MCF 10A (cell line): ENCODE measurements at regions not wholly inside any gene's neighbourhood (a gene's known extent, or its start where the extent isn't known, plus 50 kb on each side); places are given as distances from the start of the nearest gene placed in this dataset.

Experiments
- BruUV-seq: library from RNA; stranded (reverse); fragments of 400-500 nt; replicated peaks from 2 replicates; lab custom pipeline; 2021; lab: Mats Ljungman, UMichigan
- CTCF ChIA-PET: fragments of 300-600 bp; sonication (Branson Sonifier 250); formaldehyde crosslinking; extraction: SDS; loops from one replicate; lab custom pipeline; 2021; ENCODE audit warnings: antibody characterized with exemption, inconsistent platforms; lab: Yijun Ruan, JAX
- POLR2A ChIA-PET: fragments of 300-600, 350-650 bp; sonication (Branson Sonifier 250); formaldehyde crosslinking; extraction: SDS; loops from one replicate; lab custom pipeline; 2020; ENCODE audit warnings: antibody characterized with exemption, inconsistent platforms; lab: Yijun Ruan, JAX
- DNase-seq: peaks from one replicate; pipeline ENCODE4 v3.0.0-alpha.2; 2018; ENCODE audit not compliant: unreplicated experiment
- H3K27ac Mint-ChIP-seq: one replicate; pipeline ENCODE4 v1.8.0; 2022; ENCODE audit warnings: mild to moderate bottlenecking, low read depth, mixed read lengths; ENCODE audit not compliant: unreplicated experiment
- H3K27me3 Mint-ChIP-seq: one replicate; pipeline ENCODE4 v1.8.0; 2022; ENCODE audit warnings: mixed read lengths; ENCODE audit not compliant: insufficient read depth, unreplicated experiment
- H3K36me3 Mint-ChIP-seq: one replicate; pipeline ENCODE4 v1.8.0; 2022; ENCODE audit warnings: mild to moderate bottlenecking, moderate library complexity, mixed read lengths; ENCODE audit not compliant: insufficient read depth, unreplicated experiment
- H3K4me1 Mint-ChIP-seq: one replicate; pipeline ENCODE4 v1.8.0; 2022; ENCODE audit warnings: mixed read lengths; ENCODE audit not compliant: insufficient read depth, unreplicated experiment
- H3K4me3 Mint-ChIP-seq: one replicate; pipeline ENCODE4 v1.8.0; 2022; ENCODE audit warnings: mild to moderate bottlenecking, moderate library complexity, mixed read lengths; ENCODE audit not compliant: unreplicated experiment
- H3K9me3 Mint-ChIP-seq: one replicate; pipeline ENCODE4 v1.8.0; 2022; ENCODE audit warnings: mixed read lengths; ENCODE audit not compliant: unreplicated experiment
- intact Hi-C: fragments of 100-400 bp; cut with micrococcal nuclease; formaldehyde crosslinking; loops from 2 replicates; pipeline ENCODE4 v1.14.1; 2022
- TF ChIP-seq, protein P1 (sequence below): fragments of 200-600 bp; IDR thresholded peaks from one replicate; pipeline ENCODE4 v1.8.0; 2022; ENCODE audit warnings: antibody characterized with exemption, mild to moderate bottlenecking; ENCODE audit not compliant: unreplicated experiment

DNA sequence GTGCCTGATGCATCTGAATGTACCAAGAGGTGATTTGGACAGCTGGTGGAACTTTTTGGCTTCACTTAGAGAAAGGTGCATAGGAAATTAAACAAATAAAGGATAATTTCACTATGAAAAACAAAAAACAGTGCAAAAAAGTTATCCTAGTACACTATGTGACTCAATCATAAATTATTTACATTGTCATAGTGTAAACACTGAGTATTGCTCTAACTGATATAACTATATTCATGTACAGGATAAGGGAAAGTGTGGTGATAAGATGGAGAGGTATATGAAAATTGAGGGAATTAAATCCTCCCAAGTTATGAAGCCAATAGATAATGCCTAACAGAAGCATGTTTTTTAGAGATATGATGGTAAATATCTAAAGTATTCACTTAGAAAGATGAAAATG lies 50.2 kb upstream of the CPNE4 start:
- H3K27ac Mint-ChIP-seq: no peak overlapping the region
- no peak for DNase-seq
- H3K9me3 Mint-ChIP-seq: no peaks in the 10 kb centered on the region
- TF ChIP-seq, protein P1, sequence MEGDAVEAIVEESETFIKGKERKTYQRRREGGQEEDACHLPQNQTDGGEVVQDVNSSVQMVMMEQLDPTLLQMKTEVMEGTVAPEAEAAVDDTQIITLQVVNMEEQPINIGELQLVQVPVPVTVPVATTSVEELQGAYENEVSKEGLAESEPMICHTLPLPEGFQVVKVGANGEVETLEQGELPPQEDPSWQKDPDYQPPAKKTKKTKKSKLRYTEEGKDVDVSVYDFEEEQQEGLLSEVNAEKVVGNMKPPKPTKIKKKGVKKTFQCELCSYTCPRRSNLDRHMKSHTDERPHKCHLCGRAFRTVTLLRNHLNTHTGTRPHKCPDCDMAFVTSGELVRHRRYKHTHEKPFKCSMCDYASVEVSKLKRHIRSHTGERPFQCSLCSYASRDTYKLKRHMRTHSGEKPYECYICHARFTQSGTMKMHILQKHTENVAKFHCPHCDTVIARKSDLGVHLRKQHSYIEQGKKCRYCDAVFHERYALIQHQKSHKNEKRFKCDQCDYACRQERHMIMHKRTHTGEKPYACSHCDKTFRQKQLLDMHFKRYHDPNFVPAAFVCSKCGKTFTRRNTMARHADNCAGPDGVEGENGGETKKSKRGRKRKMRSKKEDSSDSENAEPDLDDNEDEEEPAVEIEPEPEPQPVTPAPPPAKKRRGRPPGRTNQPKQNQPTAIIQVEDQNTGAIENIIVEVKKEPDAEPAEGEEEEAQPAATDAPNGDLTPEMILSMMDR: no peak
- no TSS peak for BruUV-seq
- peaks cover 8% of the 10 kb centered on the region for H3K4me1 Mint-ChIP-seq
- ChIA-PET POLR2A (no interaction called here), CTCF (interaction anchor here (2.4 kb wide), 1 partner anchor 47 kb away, joined by 15 read pairs; no protein-coding TSS in a partner anchor)
- no peaks in the 10 kb centered on the region for H3K27me3 Mint-ChIP-seq
- intact Hi-C loops: no loop called here
- no peaks in the 10 kb centered on the region for H3K36me3 Mint-ChIP-seq
- H3K4me3 Mint-ChIP-seq: no peak overlapping the region

DNA sequence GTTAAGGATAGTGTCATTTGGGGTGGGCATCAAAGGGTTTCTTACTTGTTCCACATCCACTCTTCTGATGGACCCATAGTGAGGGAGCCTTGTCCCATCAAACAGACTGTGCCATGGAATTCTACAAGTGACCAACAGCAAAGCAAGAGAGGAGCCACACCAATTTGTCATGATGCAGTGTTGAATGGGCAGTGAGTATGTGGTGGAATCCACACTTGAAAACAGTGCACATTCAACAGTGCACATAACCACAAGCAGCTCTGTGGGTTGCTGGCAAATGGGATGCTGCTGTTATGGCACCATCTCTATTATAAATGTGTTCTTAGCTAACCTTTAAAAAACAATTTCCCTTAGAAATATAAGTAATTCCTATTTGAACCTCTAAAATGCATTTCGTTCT lies 52.5 kb upstream of the CPNE4 start:
- BruUV-seq: no TSS peak
- Mint-ChIP-seq H3K4me1 (peaks cover 8% of the 10 kb centered on the region), H3K9me3 (no peaks in the 10 kb centered on the region), H3K36me3 (no peaks in the 10 kb centered on the region), H3K4me3 (no peak overlapping the region), H3K27me3 (no peaks in the 10 kb centered on the region), H3K27ac (no peak overlapping the region)
- ChIA-PET POLR2A (no interaction called here), CTCF (interaction anchor here (1.0 to 3.0 kb wide), 3 partner anchors 14 to 50 kb away, joined by 3 to 11 read pairs (median 4); no protein-coding TSS in a partner anchor)
- intact Hi-C loops: no loop called here
- no peak for DNase-seq
- TF ChIP-seq, protein P1: no peak

DNA sequence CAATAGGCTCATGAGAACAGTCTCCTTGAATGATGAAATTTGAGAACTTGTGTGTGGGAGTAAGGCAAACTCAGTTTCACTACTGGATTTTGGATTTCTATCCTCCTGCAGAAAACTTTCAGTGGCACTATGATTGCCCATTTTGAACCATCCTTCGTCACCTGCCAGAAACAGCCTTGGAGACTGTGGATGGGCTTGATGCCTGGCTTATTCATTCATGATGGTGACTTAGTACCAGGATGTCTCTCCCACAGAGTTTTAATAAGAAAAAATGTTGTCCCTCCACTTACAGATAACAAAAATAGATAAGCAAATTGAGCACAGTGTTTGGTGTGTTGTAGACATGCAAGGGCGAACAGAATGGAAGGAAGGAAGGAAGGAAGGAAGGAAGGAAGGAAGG lies 53.5 kb upstream of the CPNE4 start:
- Mint-ChIP-seq H3K9me3 (no peaks in the 10 kb centered on the region), H3K27me3 (no peaks in the 10 kb centered on the region), H3K4me1 (peaks cover 8% of the 10 kb centered on the region), H3K36me3 (no peaks in the 10 kb centered on the region), H3K27ac (no peak overlapping the region), H3K4me3 (no peak overlapping the region)
- no peak for DNase-seq
- intact Hi-C loops: no loop called here
- ChIA-PET POLR2A (no interaction called here), CTCF (interaction anchor here (0.6 to 3.0 kb wide), 3 partner anchors 15 to 49 kb away, joined by 3 to 11 read pairs (median 3); no protein-coding TSS in a partner anchor)
- BruUV-seq: no TSS peak
- TF ChIP-seq, protein P1: no peak

DNA sequence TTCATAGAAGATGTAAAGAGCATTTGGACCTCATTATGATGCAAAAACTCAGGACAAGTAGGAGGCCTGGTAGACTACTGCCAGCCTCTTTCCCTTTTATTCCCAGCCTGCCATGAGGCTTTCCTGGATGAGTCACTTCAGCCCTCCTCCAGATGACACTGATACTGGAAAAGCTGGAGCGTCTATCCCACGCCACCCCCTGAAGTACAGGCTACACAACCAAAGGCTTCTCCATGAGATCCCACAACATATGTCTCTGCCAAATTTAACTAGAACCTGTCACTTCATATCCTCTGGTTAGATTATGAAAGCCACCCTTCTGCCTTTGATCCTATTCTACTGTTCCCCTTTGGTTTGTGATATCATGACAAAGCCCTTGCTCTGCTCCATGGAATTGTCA lies 56.1 kb upstream of the CPNE4 start:
- Mint-ChIP-seq H3K27ac (no peak overlapping the region), H3K36me3 (no peaks in the 10 kb centered on the region), H3K4me3 (no peak overlapping the region), H3K4me1 (no peaks in the 10 kb centered on the region), H3K9me3 (no peaks in the 10 kb centered on the region), H3K27me3 (no peaks in the 10 kb centered on the region)
- TF ChIP-seq, protein P1: no peak
- POLR2A ChIA-PET: no interaction called here
- BruUV-seq: no TSS peak
- CTCF ChIA-PET: interaction anchor here (0.7 kb wide), 1 partner anchor 1057 kb away, joined by 4 read pairs; no protein-coding TSS in a partner anchor
- intact Hi-C loops: no loop called here
- DNase-seq: peak; percentile 59
